ENCODE measurements at regions not wholly inside any gene's neighbourhood (a gene's known extent, or its start where the extent isn't known, plus 50 kb on each side); places are given as distances from the start of the nearest gene placed in this dataset.
A peak's percentile ranks its signal among the peaks of the same experiment; 100 is the strongest.

GRCh38 chr6:127404133-127404532, 55.1 kb downstream of the KIAA0408 start (continued):
- TF ChIP-seq ETV6 (conservative IDR thresholded peaks at IDR 0.05 in 1 of 2, IDR thresholded peaks at IDR 0.05 in 1 of 2; ENCODE audit: borderline replicate concordance in 1 of 2, low read depth in 1 of 2) (no peak), BACH1 (IDR thresholded peaks at IDR 0.05; ENCODE audit: borderline replicate concordance) (no peak), EED (IDR thresholded peaks at IDR 0.05; ENCODE audit: low read depth) (0 out of 2 replicates have a peak, but pooled peaks have one; percentile 7), MYB (IDR thresholded peaks at IDR 0.05; ENCODE audit: borderline replicate concordance, low read depth, low read length) (no peak), NFYA (IDR thresholded peaks at IDR 0.05; ENCODE audit: borderline replicate concordance, low read depth, low read length) (no peak)
- TF ChIP-seq, protein P1, sequence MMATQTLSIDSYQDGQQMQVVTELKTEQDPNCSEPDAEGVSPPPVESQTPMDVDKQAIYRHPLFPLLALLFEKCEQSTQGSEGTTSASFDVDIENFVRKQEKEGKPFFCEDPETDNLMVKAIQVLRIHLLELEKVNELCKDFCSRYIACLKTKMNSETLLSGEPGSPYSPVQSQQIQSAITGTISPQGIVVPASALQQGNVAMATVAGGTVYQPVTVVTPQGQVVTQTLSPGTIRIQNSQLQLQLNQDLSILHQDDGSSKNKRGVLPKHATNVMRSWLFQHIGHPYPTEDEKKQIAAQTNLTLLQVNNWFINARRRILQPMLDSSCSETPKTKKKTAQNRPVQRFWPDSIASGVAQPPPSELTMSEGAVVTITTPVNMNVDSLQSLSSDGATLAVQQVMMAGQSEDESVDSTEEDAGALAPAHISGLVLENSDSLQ (IDR thresholded peaks at IDR 0.05), result peak; percentile 33; the same call in 1 of the 2 replicates

DNA sequence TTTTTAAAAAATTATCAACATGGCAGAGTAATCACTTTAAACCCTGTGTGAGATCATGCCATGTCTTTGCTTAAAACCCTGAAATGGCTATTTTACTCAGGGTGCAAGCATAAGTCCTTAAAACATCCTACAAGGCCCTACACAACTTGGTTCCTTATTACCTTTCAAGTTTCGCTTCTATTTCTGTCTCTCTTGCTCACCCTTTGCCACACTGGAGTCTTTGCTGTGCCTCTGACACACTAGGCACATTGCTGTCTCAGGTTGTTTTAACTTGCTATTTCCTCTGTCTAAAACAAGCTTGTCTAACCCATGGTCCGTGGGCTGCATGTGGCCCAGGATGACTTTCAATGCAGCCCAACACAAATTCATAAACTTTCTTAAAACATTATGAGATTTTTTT, 55.6 kb downstream of the KIAA0408 start:
- POLR2A ChIA-PET, result no interaction called here
- H3K36me3 ChIP-seq (ENCODE audit: control insufficient read depth in 2 of 2, insufficient read depth in 2 of 2, low read length in 1 of 2), result no peaks in the 10 kb centered on the region
- DNase-seq (ENCODE audit: low read depth, low spot score) (peak; percentile 45), FAIRE-seq (no peak), ATAC-seq (peak; percentile 92)
- peak overlapping the region; percentile 24; the same call in 1 of the 2 replicates for H3K4me3 ChIP-seq
- no peaks in the 10 kb centered on the region for H4K20me1 ChIP-seq (ENCODE audit: control insufficient read depth, insufficient read depth)
- RAD21 ChIA-PET (ENCODE audit: unreplicated experiment), result interaction anchor here (1.0 to 1.8 kb wide), 3 partner anchors 11 to 137 kb away, joined by 3 to 4 read pairs (median 3); partner anchors contain the start of gene RNF146
- intact Hi-C loops (cut with micrococcal nuclease; ENCODE audit: unreplicated experiment), result no loop called here
- peaks cover 18% of the 10 kb centered on the region for H3K4me1 ChIP-seq (ENCODE audit: control insufficient read depth, insufficient read depth, low read length)
- no peaks in the 10 kb centered on the region; the same call in 2 of the 3 replicates for H3K9me3 ChIP-seq (replicated peaks; ENCODE audit: control insufficient read depth, insufficient read depth, low read length)
- no TSS peak for BruUV-seq (replicated peaks)
- H2AFZ ChIP-seq (ENCODE audit: control insufficient read depth, low read depth, low read length), result peak overlapping the region; percentile 68
- peak overlapping the region; percentile 36; the same call in 1 of the 2 replicates for H3K9ac ChIP-seq (ENCODE audit: control insufficient read depth, insufficient read depth, low read length)
- CTCF ChIA-PET, result interaction anchor here (0.9 to 1.0 kb wide), 2 partner anchors 18 to 100 kb away, joined by 3 read pairs; no protein-coding TSS in a partner anchor
- peak overlapping the region; percentile 80 for H3K27ac ChIP-seq (ENCODE audit: control insufficient read depth, insufficient read depth)
- SMC1A ChIA-PET (ENCODE audit: uncharacterized antibody, unreplicated experiment), result interaction anchor here (0.9 to 2.5 kb wide), 7 partner anchors 12 to 112 kb away, joined by 3 to 10 read pairs (median 5); no protein-coding TSS in a partner anchor
- H3K79me2 ChIP-seq (ENCODE audit: control insufficient read depth, insufficient read depth, low read length), result no peaks in the 10 kb centered on the region
- H3K27me3 ChIP-seq (replicated peaks in 1 of 2; ENCODE audit: control insufficient read depth in 2 of 2, insufficient read depth in 2 of 2, low read length in 1 of 2), result no peaks in the 10 kb centered on the region
- peak overlapping the region; percentile 69 for H3K4me2 ChIP-seq (ENCODE audit: control insufficient read depth, insufficient read depth)
- in situ Hi-C loops (cut with MboI), result no loop called here
- WGBS (ENCODE audit: insufficient coverage, insufficient replicate concordance, low lambda C conversion rate, missing lambda C conversion rate), result 13% methylated on average over 2 of the region's 2 CpGs
- TF ChIP-seq ASH2L (IDR thresholded peaks at IDR 0.05; ENCODE audit: borderline replicate concordance, low read depth) (0 out of 2 replicates have a peak, but pooled peaks have one; percentile 39), SP1 (IDR thresholded peaks at IDR 0.05; ENCODE audit: low read depth, low read length) (no peak), POLR2A (IDR thresholded peaks at IDR 0.05; ENCODE audit: low read depth, low read length) (0 out of 2 replicates have a peak, but pooled peaks have one; percentile 27), MTA3 (IDR thresholded peaks at IDR 0.05; ENCODE audit: borderline replicate concordance, low read length) (peak; percentile 61; the same call in 1 of the 2 replicates), ETV6 (conservative IDR thresholded peaks at IDR 0.05 in 1 of 2, IDR thresholded peaks at IDR 0.05 in 1 of 2; ENCODE audit: borderline replicate concordance in 1 of 2, low read depth in 1 of 2) (peak in 1 of 2 experiments; percentile 60; a peak in 1 of 4 replicates), FOXM1 (IDR thresholded peaks at IDR 0.05; ENCODE audit: low read depth, low read length) (0 out of 2 replicates have a peak, but pooled peaks have one; percentile 18), RUNX3 (IDR thresholded peaks at IDR 0.05; ENCODE audit: low read length) (peak; percentile 45), ESRRA (IDR thresholded peaks at IDR 0.05; ENCODE audit: low read length) (no peak), ZNF384 (IDR thresholded peaks at IDR 0.05; ENCODE audit: borderline replicate concordance, low read depth, low read length) (no peak), E2F4 (IDR thresholded peaks at IDR 0.05; ENCODE audit: low read depth, low read length) (no peak), IKZF1 (conservative IDR thresholded peaks at IDR 0.05) (0 out of 2 replicates have a peak, but pooled peaks have one; percentile 9), JUNB (IDR thresholded peaks at IDR 0.05) (0 out of 2 replicates have a peak, but pooled peaks have one; percentile 16), MEF2A (IDR thresholded peaks at IDR 0.05; ENCODE audit: insufficient read depth, low read depth, low read length) (peak; percentile 94), CBX5 (IDR thresholded peaks at IDR 0.05; ENCODE audit: low read depth) (no peak), MEF2B (IDR thresholded peaks at IDR 0.05; ENCODE audit: partially characterized antibody, poor library complexity, severe bottlenecking) (peak; percentile 62), SIX5 (IDR thresholded peaks at IDR 0.05; ENCODE audit: low read depth, low read length, severe bottlenecking) (no peak)
